ENCODE measurements at regions not wholly inside any gene's neighbourhood (a gene's known extent, or its start where the extent isn't known, plus 50 kb on each side); places are given as distances from the start of the nearest gene placed in this dataset.

DNA sequence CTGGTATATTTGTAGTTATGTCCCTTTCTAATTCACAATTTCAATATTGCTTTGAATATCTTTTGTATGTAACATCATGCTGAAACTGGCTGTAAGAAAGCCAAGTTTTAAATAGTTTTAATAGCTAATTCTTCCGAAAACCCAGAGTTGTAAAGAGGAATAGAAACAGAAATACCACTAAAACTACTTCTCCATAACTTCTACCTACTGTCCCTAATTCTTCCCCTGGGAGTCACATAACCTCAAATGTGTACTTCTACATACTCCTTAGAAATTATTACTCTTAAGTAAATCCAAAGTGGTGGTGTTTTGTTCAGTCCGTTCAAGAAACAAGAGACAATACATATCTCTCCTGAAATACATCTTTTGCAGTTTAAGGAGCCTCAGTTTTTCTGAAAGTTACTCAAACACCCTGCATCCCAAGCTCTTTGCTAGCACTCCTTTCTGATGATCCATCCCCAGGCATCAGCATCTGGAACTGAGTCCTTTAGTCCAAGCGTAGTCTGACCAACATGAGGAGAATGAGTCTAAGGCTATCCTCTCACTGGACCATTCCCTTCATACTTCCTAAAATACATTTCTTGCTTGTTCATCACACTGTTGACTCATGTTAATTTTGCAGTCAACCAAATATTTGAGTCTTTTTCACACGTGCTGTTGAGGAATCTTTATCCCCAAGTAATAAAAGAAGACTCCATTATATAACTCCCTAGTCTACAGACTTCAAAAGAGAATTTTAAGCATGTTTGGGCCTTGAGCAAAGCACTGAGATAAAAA, 214.3 kb upstream of the NUDT4 start:
- TF ChIP-seq EZH2 (IDR thresholded peaks at IDR 0.05; ENCODE audit: insufficient read depth, poor library complexity, severe bottlenecking) (no peak), EZH2phosphoT487 (IDR thresholded peaks at IDR 0.05; ENCODE audit: insufficient read depth, low read depth) (no peak)
